GM21576 (cell line): ENCODE measurements at regions not wholly inside any gene's neighbourhood (a gene's known extent, or its start where the extent isn't known, plus 50 kb on each side); places are given as distances from the start of the nearest gene placed in this dataset.

Experiments used
- ATAC-seq: cut with Tn5 transposase; IDR thresholded peaks from one replicate; pipeline ENCODE4 v1.9.1; 2021; ENCODE audit warnings: mild to moderate bottlenecking, moderate library complexity; ENCODE audit not compliant: unreplicated experiment

DNA sequence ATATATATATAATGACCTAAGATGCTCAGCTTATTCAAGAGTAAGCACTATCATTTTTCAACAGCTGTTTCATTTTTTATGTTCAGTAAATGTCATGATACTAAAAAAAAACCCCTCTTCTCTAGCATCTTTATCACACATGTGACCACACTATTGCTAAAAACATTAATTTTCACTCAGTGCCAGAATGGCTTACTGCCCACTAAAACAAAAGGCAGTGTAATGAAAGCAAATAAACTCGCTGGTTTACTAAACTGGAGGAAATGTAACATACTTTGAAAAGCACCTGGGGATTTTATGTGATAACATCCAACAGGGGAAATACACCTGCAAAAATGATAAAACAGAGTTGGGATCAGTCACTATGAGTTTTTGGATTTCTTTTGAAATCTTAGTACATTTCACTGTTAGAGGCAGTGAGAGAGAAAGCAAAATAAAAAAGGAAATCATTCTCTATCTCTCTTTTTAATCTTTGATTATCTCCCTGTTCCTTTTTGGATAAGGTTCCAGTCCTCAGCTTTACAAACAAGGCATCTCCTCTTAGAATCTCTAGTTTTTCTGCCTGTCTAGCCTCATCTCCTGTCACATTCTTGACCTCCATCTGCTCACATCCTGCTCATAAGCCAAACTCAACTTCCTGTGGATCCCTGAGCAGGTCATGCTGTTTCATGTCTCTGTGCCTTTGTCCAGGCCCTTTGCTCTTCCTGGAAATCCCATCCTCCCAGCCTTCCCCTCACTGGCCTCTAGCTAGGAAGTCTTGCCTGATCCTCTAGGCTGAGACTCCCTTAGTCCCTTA, 338.0 kb downstream of the MAN2A1 start:
- ATAC-seq, result no peak

DNA sequence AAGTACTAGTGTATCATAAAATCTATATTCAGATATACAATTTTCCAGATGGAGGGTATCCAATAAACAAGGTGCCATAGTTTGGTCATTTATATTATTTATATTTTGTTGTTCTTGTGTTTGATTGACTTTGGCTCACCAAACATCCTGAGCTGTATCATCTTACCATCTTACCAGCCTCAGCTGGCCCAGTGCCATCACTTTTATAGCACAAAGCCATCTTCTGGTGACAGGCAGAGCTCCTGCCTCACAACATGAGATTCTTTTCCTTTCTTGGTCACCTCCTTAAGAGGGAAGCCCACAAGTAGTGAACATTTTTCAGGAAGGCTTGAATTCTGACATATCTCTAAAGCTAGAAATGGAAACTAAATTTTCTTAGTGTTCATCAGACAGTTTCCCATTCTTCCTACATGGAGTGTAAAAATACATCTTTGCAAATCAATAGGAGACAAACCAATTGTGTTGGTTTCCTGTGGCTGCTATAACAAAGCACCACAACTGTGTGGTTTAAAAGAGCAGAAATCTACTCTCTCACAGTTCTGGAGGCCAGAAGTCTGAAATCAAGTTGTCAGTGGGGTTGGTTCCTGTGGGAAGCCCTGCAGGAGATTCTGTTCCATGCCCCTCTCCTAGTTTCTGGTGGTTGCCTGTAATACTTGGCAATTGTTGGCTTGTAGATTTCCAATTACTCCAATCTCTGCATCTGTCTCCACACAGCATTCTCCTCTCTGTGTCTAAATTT, 341.8 kb downstream of the MAN2A1 start:
- no peak for ATAC-seq

DNA sequence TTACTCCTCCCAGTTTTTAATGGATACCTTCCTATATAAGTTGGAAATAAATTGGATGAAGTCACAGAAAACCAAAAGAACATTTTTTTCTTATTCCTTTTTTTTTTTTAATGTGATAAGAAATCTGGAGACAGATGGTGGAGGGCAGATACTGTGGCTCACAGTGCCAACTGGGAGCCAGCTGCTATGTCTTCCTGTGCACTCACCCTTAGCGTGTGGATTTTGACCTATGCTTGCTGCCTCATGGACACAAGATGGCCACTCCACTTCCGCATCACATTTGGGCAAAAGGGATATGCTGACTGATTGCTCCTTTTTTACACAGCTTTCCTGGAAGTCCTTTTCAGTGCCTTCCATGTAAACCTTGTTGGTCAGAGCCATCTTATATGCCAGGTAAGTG, 342.6 kb downstream of the MAN2A1 start:
- no peak for ATAC-seq

DNA sequence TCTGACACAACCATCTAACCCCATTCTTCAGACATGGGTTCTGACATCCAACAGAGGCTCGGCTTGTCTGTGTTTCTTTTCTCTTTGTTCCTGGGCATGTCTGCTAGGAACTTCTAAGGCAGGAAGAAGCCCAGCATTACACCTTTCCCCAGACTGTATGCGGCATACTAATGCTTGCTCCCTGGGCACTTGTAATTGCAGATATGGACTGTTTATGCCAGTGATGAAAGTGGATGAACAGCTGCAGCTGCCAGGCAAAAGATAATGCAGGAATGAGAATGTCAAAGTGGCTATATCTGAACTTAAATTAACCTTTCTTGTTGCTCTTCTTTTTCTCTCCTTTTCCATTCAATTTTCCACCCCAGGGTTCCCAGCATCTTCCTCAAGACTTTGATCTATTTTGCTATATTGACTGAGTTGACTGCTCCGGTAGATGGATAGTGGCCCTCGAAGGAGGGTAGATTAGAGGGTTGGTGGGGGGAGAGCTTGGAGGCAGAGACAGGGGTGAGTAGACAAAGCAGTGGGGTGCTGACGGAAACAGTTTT, 344.4 kb downstream of the MAN2A1 start:
- no peak for ATAC-seq

DNA sequence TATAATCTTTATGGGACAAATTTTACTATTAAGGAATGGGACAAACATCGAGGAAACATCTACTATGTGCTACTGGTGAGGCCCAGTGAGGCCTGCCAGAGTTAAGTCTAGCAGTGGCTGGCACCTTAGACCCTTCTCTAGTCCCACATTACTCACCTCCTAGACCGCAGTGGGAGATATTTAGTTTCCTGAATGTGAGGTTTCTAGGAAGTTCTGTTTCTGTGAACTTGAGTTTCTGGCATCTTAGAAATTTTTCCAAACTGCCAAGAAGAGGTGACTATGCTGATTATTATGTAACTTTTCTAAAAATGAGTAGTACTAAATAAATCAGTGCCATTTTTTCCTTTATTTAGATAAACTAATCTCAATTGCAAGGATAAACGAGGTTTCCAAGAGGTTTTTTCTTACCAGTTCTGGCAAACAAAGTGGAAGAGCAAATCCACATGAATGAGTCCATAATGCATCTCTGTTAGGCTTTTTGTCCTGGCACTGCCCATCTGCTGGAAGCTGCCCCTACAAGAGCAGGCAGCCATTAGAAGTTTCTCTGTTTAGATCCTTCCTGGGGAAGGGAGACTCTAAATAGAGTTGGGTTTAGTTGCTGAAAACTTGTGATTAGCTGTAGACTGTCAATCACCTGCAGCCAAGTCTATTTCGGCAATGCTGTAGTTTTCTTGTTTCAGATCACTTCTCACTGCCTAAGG, 348.7 kb downstream of the MAN2A1 start:
- no peak for ATAC-seq

DNA sequence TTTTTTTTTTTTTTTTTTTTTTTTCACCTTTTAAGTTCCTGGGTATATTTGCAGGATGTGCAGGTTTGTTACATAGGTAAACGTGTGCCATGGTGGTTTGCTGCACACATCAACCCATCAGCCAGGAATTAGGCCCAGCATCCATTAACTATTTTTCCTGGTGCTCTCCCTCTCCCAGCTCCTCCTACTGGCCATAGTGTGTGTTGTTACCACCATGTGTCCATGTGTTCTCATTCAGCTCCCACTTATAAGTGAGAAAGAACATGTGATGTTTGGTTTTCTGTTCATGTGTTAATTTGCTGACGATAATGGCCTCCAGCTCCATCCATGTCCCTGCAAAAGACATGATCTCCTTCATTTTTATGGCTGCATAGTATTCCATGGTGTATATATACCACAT, 350.5 kb downstream of the MAN2A1 start:
- no peak for ATAC-seq

DNA sequence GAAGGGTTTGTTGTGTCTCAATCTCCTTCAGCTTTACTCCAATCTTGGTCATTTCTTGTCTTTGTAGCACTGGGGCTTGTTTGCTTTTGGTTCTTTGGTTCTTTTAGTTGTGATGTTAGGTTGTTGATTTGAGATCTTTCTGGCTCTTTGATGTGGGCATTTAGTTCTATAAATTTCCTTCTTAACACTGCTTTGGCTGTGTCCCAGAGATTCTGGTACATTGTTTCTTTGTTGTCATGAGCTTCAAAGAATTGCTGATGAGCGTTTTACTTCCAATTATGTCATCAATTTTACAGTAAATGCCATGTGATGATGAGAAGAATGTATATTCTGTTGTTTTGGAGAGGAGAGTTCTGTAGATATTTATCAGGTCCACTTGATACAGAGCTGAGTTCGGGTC, 353.3 kb downstream of the MAN2A1 start:
- no peak for ATAC-seq

DNA sequence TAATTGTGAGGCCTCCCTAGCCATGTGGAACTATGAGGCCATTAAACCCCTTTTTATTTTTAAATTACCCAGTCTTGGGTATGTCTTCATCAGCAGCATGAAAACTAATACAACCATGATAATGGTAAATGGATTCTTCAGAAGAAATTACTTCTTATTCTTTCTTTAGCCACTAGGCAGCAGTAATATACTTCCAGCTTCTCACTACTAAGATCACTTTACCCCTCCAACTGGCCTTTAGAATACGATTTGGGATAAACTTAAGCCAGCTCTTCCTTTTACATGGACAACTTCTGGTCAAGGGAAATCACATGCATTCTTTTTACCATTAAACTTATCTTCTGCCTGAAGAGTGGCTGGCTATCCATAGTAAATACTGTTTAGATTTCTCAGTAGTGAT, 355.4 kb downstream of the MAN2A1 start:
- no peak for ATAC-seq

DNA sequence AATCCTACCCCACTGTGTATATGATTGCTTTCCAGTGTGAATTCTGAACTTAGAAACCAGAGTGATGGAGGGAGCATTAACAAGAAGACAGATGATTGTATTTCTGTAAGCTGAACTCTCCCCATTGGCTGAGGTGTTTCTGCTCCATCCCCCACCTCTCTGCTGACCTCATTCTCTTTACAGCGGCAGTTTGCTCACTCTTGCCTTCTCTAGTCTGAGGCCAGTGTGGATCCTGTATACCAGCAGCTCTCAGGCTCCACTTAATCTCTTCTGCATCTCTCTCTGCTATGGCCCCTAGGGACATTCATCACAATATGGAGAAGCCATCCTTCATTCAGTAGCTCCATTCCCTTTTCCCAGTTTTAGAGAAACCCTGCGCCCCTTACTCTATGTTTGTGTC, 358.8 kb downstream of the MAN2A1 start:
- no peak for ATAC-seq

DNA sequence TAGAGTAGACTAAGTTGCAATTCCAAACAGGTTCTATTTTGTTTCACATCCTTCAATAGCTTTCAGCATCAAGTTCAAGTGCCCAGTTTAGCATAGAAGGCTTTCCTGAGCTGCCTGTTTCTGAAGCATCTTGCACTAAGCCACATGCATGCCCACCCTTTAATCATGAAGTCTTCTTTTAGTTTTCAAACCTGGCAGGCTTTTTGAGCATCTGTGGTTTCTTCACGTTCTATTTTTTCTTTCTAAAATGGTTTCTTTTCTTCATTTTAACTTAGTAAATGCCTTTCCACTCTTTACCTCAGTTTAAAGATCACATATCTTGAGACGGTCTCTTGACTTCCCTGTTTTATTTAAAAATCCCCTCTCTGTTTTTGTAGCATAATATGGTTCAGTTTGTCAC, 360.1 kb downstream of the MAN2A1 start:
- ATAC-seq, result no peak

DNA sequence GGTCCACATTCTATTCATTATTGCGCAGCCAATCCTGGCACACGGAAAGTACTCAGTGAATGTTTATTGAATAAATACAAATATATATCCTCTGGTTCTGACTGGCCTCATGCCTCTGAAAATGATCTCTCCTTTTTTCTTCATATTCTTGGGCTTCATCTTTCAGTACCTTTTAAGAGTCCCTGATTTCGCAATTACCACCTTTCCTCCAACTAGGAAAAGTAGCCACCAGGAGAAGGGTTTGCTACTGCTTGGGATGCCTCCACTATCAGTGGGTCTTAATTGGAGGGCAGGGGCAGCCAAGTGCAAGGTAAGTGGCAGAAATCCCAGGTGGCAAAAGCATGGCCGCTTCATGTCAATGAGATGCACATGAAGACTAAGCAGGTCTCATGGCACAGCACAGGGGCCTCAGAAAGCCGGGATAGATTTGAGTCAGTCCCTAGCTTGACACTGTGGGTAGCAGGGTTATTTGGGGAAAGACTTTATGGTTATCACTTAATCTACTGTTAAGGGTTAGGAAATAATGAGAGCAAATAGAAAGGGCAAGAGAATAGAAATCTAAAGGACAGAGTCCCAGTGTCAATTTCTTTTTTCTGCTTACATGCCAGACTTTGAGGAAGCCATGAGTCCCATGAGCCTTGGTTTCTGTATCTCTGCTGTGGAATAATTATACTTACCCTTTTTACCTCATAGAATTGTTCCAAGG, 361.1 kb downstream of the MAN2A1 start:
- ATAC-seq, result no peak

DNA sequence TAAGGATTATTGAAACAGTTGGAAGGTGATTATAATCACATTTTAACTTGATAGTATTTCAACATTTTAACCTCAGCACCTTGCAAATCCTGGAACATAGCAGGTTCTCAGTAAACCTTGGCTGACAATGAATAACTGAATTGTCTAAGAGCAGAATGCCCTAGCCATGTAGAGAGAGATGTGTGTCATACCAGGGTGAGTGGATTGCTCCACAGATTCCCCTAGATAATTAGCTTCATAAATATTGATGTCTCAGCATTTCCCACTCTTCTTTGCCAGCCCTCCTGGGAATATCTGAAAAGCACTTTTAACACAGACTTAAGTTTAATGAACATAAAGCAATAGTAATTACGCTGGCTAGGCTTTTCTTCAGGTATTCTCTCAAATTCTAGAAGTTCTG, 363.5 kb downstream of the MAN2A1 start:
- no peak for ATAC-seq

DNA sequence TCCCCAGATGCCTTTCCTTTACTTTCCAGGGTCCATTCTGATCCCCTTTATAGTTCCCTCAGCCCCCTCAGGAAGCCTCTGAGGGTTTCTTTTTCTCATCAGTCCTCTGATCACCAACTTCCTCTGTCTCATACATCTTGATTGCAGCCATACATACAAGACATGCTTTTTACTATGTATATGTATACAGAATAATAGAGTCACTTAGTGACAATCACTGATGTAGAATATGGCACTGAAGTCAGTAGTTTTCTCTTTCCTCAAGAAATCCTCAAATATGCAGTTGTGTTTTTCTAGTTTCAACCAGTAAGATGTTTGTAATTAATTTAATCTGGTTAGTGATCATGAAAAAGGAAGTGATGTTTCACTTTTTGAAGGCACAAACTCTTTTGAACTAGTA, 364.1 kb downstream of the MAN2A1 start:
- no peak for ATAC-seq

DNA sequence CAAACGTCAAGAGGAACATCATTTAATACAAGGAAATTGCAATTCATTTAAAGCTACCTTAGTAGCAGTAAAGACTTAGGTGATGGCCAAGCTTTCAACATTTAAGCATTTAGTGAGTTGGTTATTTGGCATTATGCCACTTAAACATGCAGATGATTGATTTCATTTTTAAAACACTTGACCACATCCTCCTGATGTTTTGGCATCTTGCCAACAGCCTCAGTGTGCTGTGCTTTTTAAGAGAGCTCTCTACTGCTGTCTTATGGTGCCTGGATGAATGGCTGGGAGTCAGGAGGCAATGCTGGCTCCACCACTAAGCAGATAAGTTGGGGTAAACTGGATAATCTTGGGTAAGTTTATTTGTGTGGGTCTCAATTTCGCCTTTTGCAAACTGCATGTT, 364.5 kb downstream of the MAN2A1 start:
- ATAC-seq, result peak; percentile 87

DNA sequence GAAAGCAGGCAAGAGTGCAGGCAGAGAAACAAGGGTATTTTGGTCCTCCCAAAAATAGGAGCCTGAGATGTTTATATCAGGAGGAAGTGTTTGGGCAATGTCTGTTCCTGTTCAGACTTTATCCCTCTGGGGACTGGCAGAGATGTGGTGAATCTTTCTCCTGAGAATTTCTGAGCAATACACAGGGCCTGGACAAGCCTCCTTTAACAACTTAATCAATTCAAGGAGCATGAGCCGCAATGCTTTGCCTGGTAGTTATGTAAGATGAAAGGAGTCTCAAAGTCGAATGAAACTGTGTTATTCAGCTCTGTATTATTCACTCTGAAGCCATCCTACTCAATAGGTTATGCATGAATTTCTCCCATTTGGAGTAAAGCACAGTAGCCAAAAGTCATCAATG, 365.6 kb downstream of the MAN2A1 start:
- no peak for ATAC-seq

DNA sequence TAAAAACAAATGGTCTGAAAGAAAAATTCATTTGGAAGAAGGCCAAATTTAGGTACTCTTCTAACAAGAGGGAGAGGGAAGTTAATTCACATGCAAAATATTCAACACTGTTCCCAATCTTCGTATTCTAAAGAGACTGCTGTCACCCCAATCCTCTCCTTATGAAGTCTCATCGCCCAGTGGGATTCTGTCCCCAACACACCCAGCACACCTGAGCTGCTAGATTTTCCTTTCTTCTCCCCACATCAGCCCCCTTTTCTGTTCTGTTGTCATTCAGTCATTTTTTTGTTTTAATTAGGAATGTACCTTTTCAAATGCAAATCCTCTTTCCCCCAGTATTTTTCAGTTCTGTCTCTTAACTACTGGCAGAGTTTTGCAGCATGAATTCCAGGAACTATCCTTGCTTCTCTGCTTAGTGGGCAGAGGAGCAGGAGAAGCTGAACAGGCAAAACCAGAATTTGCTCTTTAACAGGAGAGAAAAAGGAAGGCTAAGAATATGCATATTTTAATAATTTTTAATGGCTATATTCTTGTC, 366.9 kb downstream of the MAN2A1 start:
- ATAC-seq, result no peak

DNA sequence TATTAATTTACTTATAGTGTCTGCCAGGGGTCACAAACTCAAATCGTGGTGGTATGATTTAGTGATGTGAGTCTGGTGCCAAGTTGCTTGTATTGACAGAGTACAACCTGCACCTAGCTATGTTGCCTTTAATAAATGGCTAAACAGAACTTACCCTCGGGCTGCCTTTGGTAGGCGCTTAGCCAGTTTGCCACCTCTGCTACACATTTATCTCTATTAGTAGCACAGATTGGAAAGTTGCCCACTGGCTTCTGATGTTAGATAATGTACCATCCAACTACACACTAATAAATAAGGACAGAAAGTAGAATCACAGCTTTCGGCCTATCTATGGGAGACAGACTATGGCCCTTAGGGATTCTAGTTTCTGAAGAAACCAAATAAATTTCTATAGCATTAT, 368.4 kb downstream of the MAN2A1 start:
- ATAC-seq, result no peak

DNA sequence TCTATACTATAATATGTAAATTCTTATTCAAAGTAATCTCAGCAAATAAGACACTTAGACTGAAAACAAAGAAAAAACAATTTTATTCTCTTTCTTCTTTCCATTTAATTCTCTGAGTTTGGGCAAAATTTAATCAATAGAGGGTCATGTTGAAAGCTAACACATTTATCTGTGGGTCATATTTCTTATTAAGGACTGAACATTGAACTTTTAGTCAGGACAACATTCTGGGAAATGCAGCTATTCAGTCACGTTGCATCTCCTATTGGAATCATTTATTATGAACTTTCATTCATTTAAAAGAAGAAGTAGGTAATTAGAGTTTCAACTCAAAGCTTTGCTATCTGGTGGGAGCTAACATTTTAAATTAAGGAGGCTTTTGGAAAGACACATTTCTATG, 372.5 kb downstream of the MAN2A1 start:
- ATAC-seq, result no peak

DNA sequence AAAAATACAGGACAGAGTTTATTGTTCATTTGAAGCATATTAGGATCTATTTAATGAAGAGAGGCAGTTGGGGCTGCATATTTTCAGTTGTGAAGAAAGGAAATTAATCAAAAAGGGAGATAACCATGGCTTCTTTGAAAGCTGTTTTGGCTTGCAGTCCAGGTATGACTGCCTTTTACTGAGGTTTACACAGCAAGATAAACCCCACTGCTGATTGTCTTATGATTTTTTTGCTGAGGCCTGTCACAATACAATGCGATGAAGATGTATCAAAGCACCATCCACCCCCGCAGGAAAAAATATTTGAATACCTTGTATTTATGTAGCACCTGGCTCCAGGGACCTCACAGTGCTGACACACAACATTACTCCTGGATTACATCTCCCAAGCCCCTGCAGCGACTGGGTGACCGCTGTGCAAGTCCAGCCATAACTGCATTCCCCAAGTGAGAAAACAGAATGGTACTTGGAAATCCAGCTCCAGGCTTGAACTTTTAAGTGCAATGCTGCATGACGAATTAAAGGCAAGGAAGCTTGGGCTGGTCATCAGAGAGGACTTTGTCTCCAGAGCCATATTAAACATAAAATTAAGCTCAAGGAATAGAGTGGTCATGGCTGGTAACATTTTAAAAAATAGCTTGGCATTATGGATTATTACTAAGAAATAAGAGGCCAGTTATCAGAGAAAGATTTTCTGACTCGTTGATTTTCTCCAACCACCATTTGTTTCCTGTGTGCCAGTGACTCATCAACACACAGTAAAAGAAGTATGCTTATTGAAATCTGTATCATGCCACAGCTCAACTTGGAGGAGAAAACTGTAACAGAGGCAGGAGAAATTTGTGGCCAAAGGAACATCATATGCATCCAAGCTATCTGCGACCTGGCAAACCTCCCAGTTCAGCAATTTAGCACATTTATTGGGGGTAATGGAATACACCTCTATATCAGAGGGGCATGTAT, 374.2 kb downstream of the MAN2A1 start:
- no peak for ATAC-seq
